GM10248 (cell line): ENCODE measurements at regions not wholly inside any gene's neighbourhood (a gene's known extent, or its start where the extent isn't known, plus 50 kb on each side); places are given as distances from the start of the nearest gene placed in this dataset.

Source experiments
- CTCF ChIA-PET: fragments of 300-600 bp; sonication (Branson Sonifier 250); formaldehyde crosslinking; extraction: SDS; loops from one replicate; lab custom pipeline; 2021; ENCODE audit warnings: antibody characterized with exemption; lab: Yijun Ruan, JAX
- POLR2A ChIA-PET: fragments of 350-650 bp; sonication (Branson Sonifier 250); formaldehyde crosslinking; extraction: SDS; loops from one replicate; lab custom pipeline; 2020; ENCODE audit warnings: antibody characterized with exemption; lab: Yijun Ruan, JAX
- DNase-seq: peaks from one replicate; pipeline ENCODE4 v3.0.0; 2012; ENCODE audit errors: extremely low spot score
- CTCF ChIP-seq: IDR thresholded peaks from 2 replicates; pipeline ENCODE4 v1.5.1; 2012; ENCODE audit warnings: mild to moderate bottlenecking, low read depth; ENCODE audit errors: extremely low read depth, missing control alignments, control extremely low read depth

- ChIA-PET CTCF (interaction anchor here (1.5 kb wide), 1 partner anchor 44 kb away, joined by 4 read pairs; no protein-coding TSS in a partner anchor), POLR2A (no interaction called here)
- DNase-seq = no peak
- no peak for TF ChIP-seq CTCF
These were observed 115.8 kb downstream of the CCNA1 start for GRCh38 chr13:36548129-36548528.

- POLR2A ChIA-PET = no interaction called here
- CTCF ChIA-PET = interaction anchor here (1.0 to 1.5 kb wide), 2 partner anchors 19 to 45 kb away, joined by 3 to 4 read pairs; no protein-coding TSS in a partner anchor
- no peak for DNase-seq
These were observed 116.9 kb downstream of the CCNA1 start for GRCh38 chr13:36549126-36549702.

GRCh38 chr13:36549755-36550154 lies 117.5 kb downstream of the CCNA1 start:
- DNase-seq = no peak
- ChIA-PET CTCF (interaction anchor here (1.0 to 1.5 kb wide), 2 partner anchors 19 to 46 kb away, joined by 3 to 4 read pairs; no protein-coding TSS in a partner anchor), POLR2A (no interaction called here)
- no peak for TF ChIP-seq CTCF

More at GRCh38 chr13:36549126-36549702, 116.9 kb downstream of the CCNA1 start:
- TF ChIP-seq CTCF = no peak

- TF ChIP-seq CTCF = no peak
- ChIA-PET CTCF (no interaction called here), POLR2A (no interaction called here)
These were observed 117.9 kb downstream of the CCNA1 start for GRCh38 chr13:36550177-36550576.

GRCh38 chr13:36551445-36551844 lies 119.2 kb downstream of the CCNA1 start:
- ChIA-PET POLR2A (no interaction called here), CTCF (no interaction called here)
- no peak for TF ChIP-seq CTCF
- no peak for DNase-seq

More at GRCh38 chr13:36550177-36550576, 117.9 kb downstream of the CCNA1 start:
- no peak for DNase-seq

- CTCF ChIA-PET = no interaction called here
These were observed 120.0 kb downstream of the CCNA1 start for GRCh38 chr13:36552334-36552733.

More at GRCh38 chr13:36552334-36552733, 120.0 kb downstream of the CCNA1 start:
- POLR2A ChIA-PET = no interaction called here
- no peak for DNase-seq
- no peak for TF ChIP-seq CTCF
